Small intestine (tissue), 7 donors: ENCODE measurements at regions not wholly inside any gene's neighbourhood (a gene's known extent, or its start where the extent isn't known, plus 50 kb on each side); places are given as distances from the start of the nearest gene placed in this dataset.

Source experiments
- DNase-seq, 2 donors: peaks; one replicate each; pipeline versions ENCODE4 v3.0.0 to v3.0.0-alpha.2; 2013
- FAIRE-seq: peaks from 2 replicates; lab custom pipeline; 2012; peaks lifted over from hg19 to GRCh38; lab: Jason Lieb, UNC
- H3K27ac ChIP-seq, 3 donors: one replicate each; pipeline ENCODE4 v1.5.1; 2013; ENCODE audit warnings: low read length in 2 of 3, mild to moderate bottlenecking in 2 of 3, control low read depth in 1 of 3, inconsistent platforms in 1 of 3, low read depth in 1 of 3, moderate library complexity in 1 of 3
- H3K27me3 ChIP-seq, 3 donors: one replicate each; pipeline ENCODE4 v1.6.1; 2013; ENCODE audit warnings: low read length in 3 of 3, inconsistent platforms in 1 of 3; ENCODE audit not compliant: control insufficient read depth in 3 of 3, insufficient read depth in 3 of 3
- H3K36me3 ChIP-seq, 3 donors: one replicate each; pipeline ENCODE4 v1.6.1; 2013; ENCODE audit warnings: low read length in 3 of 3, inconsistent platforms in 1 of 3, low read depth in 1 of 3, mild to moderate bottlenecking in 1 of 3, moderate library complexity in 1 of 3; ENCODE audit not compliant: control insufficient read depth in 3 of 3, insufficient read depth in 2 of 3
- H3K4me1 ChIP-seq, 3 donors: one replicate each; pipeline ENCODE4 v1.6.1; 2013; ENCODE audit warnings: low read length in 2 of 3, inconsistent platforms in 1 of 3, low read depth in 1 of 3, mild to moderate bottlenecking in 1 of 3, moderate library complexity in 1 of 3; ENCODE audit not compliant: control insufficient read depth in 3 of 3, insufficient read depth in 2 of 3
- H3K4me3 ChIP-seq, 3 donors: one replicate each; pipeline ENCODE4 v1.5.1; 2013; ENCODE audit warnings: low read length in 3 of 3, control low read depth in 1 of 3, inconsistent platforms in 1 of 3, low read depth in 1 of 3, mild to moderate bottlenecking in 1 of 3, moderate library complexity in 1 of 3
- H3K9me3 ChIP-seq, 2 donors: one replicate each; pipeline ENCODE4 v1.6.1; 2013; ENCODE audit warnings: low read depth in 1 of 2, low read length in 1 of 2; ENCODE audit not compliant: control insufficient read depth in 2 of 2, insufficient read depth in 1 of 2
- WGBS, 3 donors: extraction: QIAGEN DNeasy Blood & Tissue Kit; methylation state at CpG; one replicate each; pipeline ENCODE4 v1.1.7; 2013; 5-methylcytosine and 5-hydroxymethylcytosine counted together
- donor health status: healthy with polysubstance abuse.
- donor health status: control.
- donor health status: control.
- donor health status: Bipolar disorder and iron deficiency.
- donor health status: healthy.

DNA sequence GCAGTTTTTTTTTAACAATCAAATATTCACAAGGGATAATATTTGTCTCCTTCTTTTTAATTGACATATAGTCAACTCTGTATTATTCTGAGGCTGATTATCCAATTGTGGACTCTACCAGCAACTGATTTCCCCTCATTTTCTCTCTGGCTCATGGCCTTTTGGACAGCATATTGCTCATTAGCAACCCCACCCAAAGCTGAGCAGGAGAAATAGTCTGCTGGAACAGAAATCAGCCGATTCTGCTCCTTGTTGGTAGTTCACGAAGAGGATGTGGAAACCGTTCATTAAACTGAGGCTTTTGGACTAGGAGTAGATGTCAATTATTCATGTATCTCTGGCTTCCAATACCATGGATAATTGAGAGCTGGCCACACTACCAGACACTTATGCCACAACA is 428.4 kb upstream of the INTU start:
- H3K27ac ChIP-seq, result no peak overlapping the region
- no peaks in the 10 kb centered on the region for H3K27me3 ChIP-seq
- no peaks in the 10 kb centered on the region for H3K36me3 ChIP-seq
- FAIRE-seq, result no peak
- H3K4me1 ChIP-seq, result no peaks in the 10 kb centered on the region
- no peaks in the 10 kb centered on the region for H3K9me3 ChIP-seq
- no peak for DNase-seq
- 48 to 66% (median 62%) methylated on average over 3 of the region's 3 CpGs for WGBS, 3 donors
- no peak overlapping the region for H3K4me3 ChIP-seq

DNA sequence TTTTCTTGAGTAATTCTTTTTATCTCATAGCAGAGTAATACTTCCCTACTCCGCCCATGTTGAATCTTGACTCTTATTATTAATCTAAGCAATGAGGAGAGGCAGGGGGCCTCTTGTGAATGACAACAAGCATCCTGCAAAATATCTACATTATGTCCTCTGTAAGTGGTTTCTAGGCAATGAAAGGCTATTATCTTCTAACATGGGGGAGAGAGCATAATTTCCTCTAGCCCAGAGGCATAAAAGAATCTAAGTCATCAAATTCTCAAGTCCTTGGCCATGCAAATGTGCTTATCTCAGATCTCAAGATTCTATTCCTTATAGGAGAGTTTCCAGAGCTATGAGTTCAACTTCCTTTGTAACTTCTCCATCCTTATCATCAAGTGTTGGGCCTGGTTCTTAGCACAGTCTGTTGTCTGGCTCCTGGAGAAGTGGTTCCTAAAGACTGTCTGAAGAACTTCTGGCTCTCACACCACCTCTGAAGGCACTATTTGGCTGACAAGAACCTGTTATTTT is 423.1 kb upstream of the INTU start:
- H3K27ac ChIP-seq, result no peak overlapping the region
- no peaks in the 10 kb centered on the region for H3K36me3 ChIP-seq
- no peaks in the 10 kb centered on the region for H3K9me3 ChIP-seq
- peaks cover 0 to 4% (median 0%) of the 10 kb centered on the region in 3 donors for H3K4me1 ChIP-seq
- no peak overlapping the region for H3K4me3 ChIP-seq
- FAIRE-seq (no peak), DNase-seq (no peak)
- WGBS, 3 donors, result 88 to 92% (median 90%) methylated on average over 1 of the region's 1 CpG
- no peaks in the 10 kb centered on the region for H3K27me3 ChIP-seq

- Histone ChIP-seq H3K9me3 (no peaks in the 10 kb centered on the region), H3K36me3 (no peaks in the 10 kb centered on the region), H3K27ac (no peak overlapping the region), H3K27me3 (no peaks in the 10 kb centered on the region), H3K4me3 (no peak overlapping the region), H3K4me1 (peaks cover 0 to 4% (median 0%) of the 10 kb centered on the region in 3 donors)
- DNase-seq (no peak), FAIRE-seq (no peak)
- WGBS, 3 donors, result 30 to 61% (median 53%) methylated on average over 2 of the region's 2 CpGs
Observed at GRCh38 chr4:127210893-127211649, 421.7 kb upstream of the INTU start.

- no peak overlapping the region for H3K4me3 ChIP-seq
- 46 to 49% (median 49%) methylated on average over 4 of the region's 4 CpGs for WGBS, 3 donors
- FAIRE-seq (no peak), DNase-seq (no peak)
- H3K27me3 ChIP-seq, result no peaks in the 10 kb centered on the region
- H3K27ac ChIP-seq, result no peak overlapping the region
- no peaks in the 10 kb centered on the region for H3K9me3 ChIP-seq
- peaks cover 0 to 4% (median 0%) of the 10 kb centered on the region in 3 donors for H3K4me1 ChIP-seq
- H3K36me3 ChIP-seq, result no peaks in the 10 kb centered on the region
Observed at GRCh38 chr4:127211650-127212560, 420.9 kb upstream of the INTU start.

DNA sequence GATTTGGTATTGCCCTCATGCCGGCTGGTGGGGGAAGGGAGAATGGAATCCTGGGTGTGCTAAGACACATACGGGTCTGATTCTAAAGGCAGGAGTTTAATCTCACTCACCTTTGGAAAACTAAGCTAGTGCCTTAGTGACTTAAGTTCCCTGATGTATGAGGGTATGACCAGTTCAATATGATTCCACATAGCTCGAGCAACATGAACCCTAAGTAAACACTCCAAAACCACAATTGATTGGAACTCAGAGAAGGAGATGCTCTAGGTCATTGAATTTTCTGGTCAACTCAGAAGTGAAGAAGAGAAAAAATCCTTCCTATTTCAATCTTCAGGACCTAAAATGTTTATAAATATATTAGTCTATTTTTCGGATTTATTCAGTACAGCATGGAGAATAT is 420.1 kb upstream of the INTU start:
- WGBS, 3 donors, result 58 to 69% (median 69%) methylated on average over 4 of the region's 4 CpGs
- Histone ChIP-seq H3K36me3 (no peaks in the 10 kb centered on the region), H3K4me3 (no peak overlapping the region), H3K4me1 (peaks cover 0 to 4% (median 0%) of the 10 kb centered on the region in 3 donors), H3K27me3 (no peaks in the 10 kb centered on the region), H3K9me3 (no peaks in the 10 kb centered on the region), H3K27ac (no peak overlapping the region)
- FAIRE-seq (no peak), DNase-seq (no peak)

DNA sequence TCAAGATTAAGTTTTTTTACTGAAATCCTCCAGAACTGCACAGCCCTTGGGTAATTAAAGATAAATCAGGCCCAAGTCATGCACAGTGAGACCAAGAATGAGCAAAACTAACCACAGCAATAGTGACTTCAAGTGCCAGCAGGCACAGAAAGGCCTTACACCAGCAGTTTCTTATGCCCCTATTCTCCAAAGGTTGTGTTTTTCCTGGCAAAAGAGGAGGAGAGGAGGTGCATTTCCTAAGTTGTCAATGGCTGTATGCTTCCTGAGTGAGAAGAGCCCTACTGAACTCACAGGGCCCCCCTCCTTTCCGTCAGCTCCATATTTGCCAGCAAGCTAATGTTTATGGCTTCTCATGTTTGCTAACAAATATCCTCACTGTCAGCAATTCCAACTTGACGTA is 418.7 kb upstream of the INTU start:
- H3K27ac ChIP-seq, result no peak overlapping the region
- H3K4me3 ChIP-seq, result no peak overlapping the region
- WGBS, 3 donors, result 36 to 51% (median 48%) methylated on average over 2 of the region's 2 CpGs
- H3K9me3 ChIP-seq, result no peaks in the 10 kb centered on the region
- no peak for DNase-seq
- H3K27me3 ChIP-seq, result no peaks in the 10 kb centered on the region
- peaks cover 0 to 4% (median 0%) of the 10 kb centered on the region in 3 donors for H3K4me1 ChIP-seq
- no peaks in the 10 kb centered on the region for H3K36me3 ChIP-seq
- FAIRE-seq, result no peak

- DNase-seq, result no peak
- no peaks in the 10 kb centered on the region for H3K9me3 ChIP-seq
- H3K4me1 ChIP-seq, result peaks cover 0 to 4% (median 0%) of the 10 kb centered on the region in 3 donors
- H3K4me3 ChIP-seq, result no peak overlapping the region
- H3K27ac ChIP-seq, result no peak overlapping the region
- H3K36me3 ChIP-seq, result no peaks in the 10 kb centered on the region
- WGBS, 3 donors, result 48 to 69% (median 68%) methylated on average over 4 of the region's 4 CpGs
- no peak for FAIRE-seq
- H3K27me3 ChIP-seq, result no peaks in the 10 kb centered on the region
Observed at GRCh38 chr4:127214931-127215330, 417.8 kb upstream of the INTU start.

DNA sequence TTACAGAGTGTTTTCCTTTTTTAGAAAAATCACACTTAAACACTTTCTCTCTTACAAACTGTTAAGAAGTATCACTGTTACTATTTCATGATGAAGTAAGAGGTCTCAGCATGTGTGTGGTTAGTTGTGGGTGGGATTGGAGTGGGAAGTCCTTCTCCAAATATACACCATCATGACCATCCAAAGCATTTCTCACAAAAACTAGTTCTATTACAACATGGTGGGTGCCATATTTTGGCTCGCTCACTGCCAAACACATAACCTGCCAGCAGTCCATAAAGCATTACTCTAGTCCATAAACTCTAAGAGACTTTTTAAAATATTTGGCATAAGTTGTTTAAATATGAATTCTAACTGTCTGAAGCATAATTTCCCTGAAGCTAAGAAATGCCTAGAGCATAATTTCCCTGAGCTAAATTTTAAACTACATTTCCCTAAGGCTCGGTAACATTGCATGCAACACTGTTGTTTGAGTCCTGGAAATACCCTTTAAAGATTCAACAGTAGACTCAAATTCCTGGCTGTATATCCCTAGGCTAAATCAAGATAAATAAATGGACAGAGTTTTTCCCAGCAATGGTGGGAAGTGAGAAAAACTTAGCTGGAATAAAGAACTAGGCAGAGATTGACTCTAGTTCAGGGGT is 415.0 kb upstream of the INTU start:
- Histone ChIP-seq H3K27me3 (no peaks in the 10 kb centered on the region), H3K4me1 (no peaks in the 10 kb centered on the region), H3K27ac (no peak overlapping the region), H3K36me3 (no peaks in the 10 kb centered on the region), H3K4me3 (no peak overlapping the region), H3K9me3 (no peaks in the 10 kb centered on the region)
- 75 to 87% (median 82%) methylated on average over 2 of the region's 2 CpGs for WGBS, 3 donors
- FAIRE-seq (no peak), DNase-seq (no peak)
